ENCODE measurements at regions not wholly inside any gene's neighbourhood (a gene's known extent, or its start where the extent isn't known, plus 50 kb on each side); places are given as distances from the start of the nearest gene placed in this dataset.

GRCh38 chr6:11929241-11929835 is 82.8 kb upstream of the HIVEP1 start:
- peak overlapping the region in 2 of 3 experiments; percentile 3 to 13 for H3K4me3 ChIP-seq (ENCODE audit: control insufficient read depth in 2 of 3, extremely low read depth in 1 of 3, insufficient read depth in 2 of 3, low read depth in 1 of 3, low read length in 3 of 3)
- dilution Hi-C loops (cut with MboI; ENCODE audit: extremely low pct_ligation_motif_present, low sequenced_read_pairs) = no loop called here
- peak; percentile 77 for FAIRE-seq
- peaks cover 8% of the 10 kb centered on the region for H3K4me1 ChIP-seq (ENCODE audit: control insufficient read depth, extremely low read depth, insufficient read depth, low read length)
- peak overlapping the region; percentile 70 for H2AFZ ChIP-seq (ENCODE audit: control insufficient read depth, low read length)
- H3K27me3 ChIP-seq (ENCODE audit: control insufficient read depth, extremely low read depth, insufficient read depth, low read length) = no peaks in the 10 kb centered on the region
- no peak for TF ChIP-seq CTCF (optimal IDR thresholded peaks at IDR 0.05 in 1 of 3, IDR thresholded peaks at IDR 0.05 in 1 of 3, conservative IDR thresholded peaks at IDR 0.05 in 1 of 3; ENCODE audit: extremely low read depth in 1 of 3, insufficient read depth in 2 of 3, low read length in 3 of 3)
- TF ChIP-seq EZH2 (IDR thresholded peaks at IDR 0.05; ENCODE audit: low read length) = no peak
- no peaks in the 10 kb centered on the region for H4K20me1 ChIP-seq (ENCODE audit: control insufficient read depth, extremely low read depth, insufficient read depth, low read length)
- H3K27ac ChIP-seq (ENCODE audit: control insufficient read depth, insufficient read depth, low read length) = peak overlapping the region; percentile 40
- H3K36me3 ChIP-seq (ENCODE audit: control insufficient read depth in 2 of 2, extremely low read depth in 1 of 2, insufficient read depth in 2 of 2, low read length in 2 of 2) = no peaks in the 10 kb centered on the region
- peak; percentile 13 for DNase-seq (ENCODE audit: low read depth, low spot score)
- no peaks in the 10 kb centered on the region for H3K9me1 ChIP-seq (ENCODE audit: control insufficient read depth, extremely low read depth, insufficient read depth, low read length)
- H3K4me2 ChIP-seq (ENCODE audit: control insufficient read depth, extremely low read depth, insufficient read depth, low read depth, low read length) = peak overlapping the region; percentile 72
- H3K9me3 ChIP-seq (ENCODE audit: control insufficient read depth, low read depth, low read length) = no peaks in the 10 kb centered on the region
- H3K9ac ChIP-seq (ENCODE audit: control insufficient read depth, extremely low read depth, insufficient read depth, low read length) = no peak overlapping the region
- H3K79me2 ChIP-seq (ENCODE audit: control insufficient read depth, insufficient read depth, low read length) = no peaks in the 10 kb centered on the region

- no peaks in the 10 kb centered on the region for H3K36me3 ChIP-seq (ENCODE audit: control insufficient read depth in 2 of 2, extremely low read depth in 1 of 2, insufficient read depth in 2 of 2, low read length in 2 of 2)
- TF ChIP-seq EZH2 (IDR thresholded peaks at IDR 0.05; ENCODE audit: low read length) (no peak), CTCF (optimal IDR thresholded peaks at IDR 0.05 in 1 of 3, IDR thresholded peaks at IDR 0.05 in 1 of 3, conservative IDR thresholded peaks at IDR 0.05 in 1 of 3; ENCODE audit: extremely low read depth in 1 of 3, insufficient read depth in 2 of 3, low read length in 3 of 3) (no peak)
- dilution Hi-C loops (cut with MboI; ENCODE audit: extremely low pct_ligation_motif_present, low sequenced_read_pairs) = no loop called here
- H3K27ac ChIP-seq (ENCODE audit: control insufficient read depth, insufficient read depth, low read length) = no peak overlapping the region
- H3K4me1 ChIP-seq (ENCODE audit: control insufficient read depth, extremely low read depth, insufficient read depth, low read length) = peaks cover 8% of the 10 kb centered on the region
- H3K9ac ChIP-seq (ENCODE audit: control insufficient read depth, extremely low read depth, insufficient read depth, low read length) = no peak overlapping the region
- H3K9me1 ChIP-seq (ENCODE audit: control insufficient read depth, extremely low read depth, insufficient read depth, low read length) = no peaks in the 10 kb centered on the region
- no peaks in the 10 kb centered on the region for H4K20me1 ChIP-seq (ENCODE audit: control insufficient read depth, extremely low read depth, insufficient read depth, low read length)
- H3K79me2 ChIP-seq (ENCODE audit: control insufficient read depth, insufficient read depth, low read length) = no peaks in the 10 kb centered on the region
- H3K4me2 ChIP-seq (ENCODE audit: control insufficient read depth, extremely low read depth, insufficient read depth, low read depth, low read length) = no peak overlapping the region
- no peak overlapping the region for H3K4me3 ChIP-seq (ENCODE audit: control insufficient read depth in 2 of 3, extremely low read depth in 1 of 3, insufficient read depth in 2 of 3, low read depth in 1 of 3, low read length in 3 of 3)
- H2AFZ ChIP-seq (ENCODE audit: control insufficient read depth, low read length) = no peak overlapping the region
- H3K9me3 ChIP-seq (ENCODE audit: control insufficient read depth, low read depth, low read length) = no peaks in the 10 kb centered on the region
- no peaks in the 10 kb centered on the region for H3K27me3 ChIP-seq (ENCODE audit: control insufficient read depth, extremely low read depth, insufficient read depth, low read length)
- DNase-seq (ENCODE audit: low read depth, low spot score) = no peak
- FAIRE-seq = no peak
Observed at GRCh38 chr6:11926594-11927407, 85.3 kb upstream of the HIVEP1 start.
